Daoy (cell line): ENCODE measurements at regions not wholly inside any gene's neighbourhood (a gene's known extent, or its start where the extent isn't known, plus 50 kb on each side); places are given as distances from the start of the nearest gene placed in this dataset.
"Not testable (repeated sequence)": the region's sequence is repeated elsewhere in the genome, so short reads cannot be mapped to it uniquely, and the experiment has no call there.

Experiments
- DNase-seq: peaks from one replicate; pipeline ENCODE4 v3.0.0-alpha.2; 2015; ENCODE audit warnings: low read depth

GRCh38 chr4:67332627-67333026 lies 212.7 kb downstream of the CENPC start:
- DNase-seq, result peak; percentile 1

- DNase-seq, result no peak
These were observed 216.9 kb downstream of the CENPC start for GRCh38 chr4:67328393-67328792.

- DNase-seq, result no peak
These were observed 217.4 kb downstream of the CENPC start for GRCh38 chr4:67328018-67328278.

GRCh38 chr4:67327245-67328017 lies 217.9 kb downstream of the CENPC start:
- peak; percentile 25 for DNase-seq

GRCh38 chr4:67325791-67326190 lies 219.5 kb downstream of the CENPC start:
- DNase-seq, result no peak

- DNase-seq, result no peak
These were observed 224.7 kb downstream of the CENPC start for GRCh38 chr4:67320645-67321044.

GRCh38 chr4:67319607-67320006 lies 225.7 kb downstream of the CENPC start:
- DNase-seq, result not testable (repeated sequence)

GRCh38 chr4:67300497-67301185 lies 244.7 kb downstream of the CENPC start:
- DNase-seq, result not testable (repeated sequence)

GRCh38 chr4:67292636-67293035 lies 252.7 kb downstream of the CENPC start:
- DNase-seq, result no peak

- no peak for DNase-seq
These were observed 253.3 kb downstream of the CENPC start for GRCh38 chr4:67292045-67292444.

- DNase-seq, result peak; percentile 3
These were observed 253.7 kb downstream of the CENPC start for GRCh38 chr4:67291644-67292043.

GRCh38 chr4:67288964-67289363 lies 256.3 kb downstream of the CENPC start:
- DNase-seq, result peak; percentile 10

GRCh38 chr4:67286724-67287123 lies 258.6 kb downstream of the CENPC start:
- DNase-seq, result no peak

GRCh38 chr4:67282749-67283148 lies 262.6 kb downstream of the CENPC start:
- DNase-seq, result no peak

- no peak for DNase-seq
These were observed 270.0 kb downstream of the CENPC start for GRCh38 chr4:67275179-67275750.

- not testable (repeated sequence) for DNase-seq
These were observed 270.6 kb downstream of the CENPC start for GRCh38 chr4:67274671-67275070.

GRCh38 chr4:67273666-67274065 lies 271.6 kb downstream of the CENPC start:
- DNase-seq, result no peak

GRCh38 chr4:67261971-67262370 lies 283.3 kb downstream of the CENPC start:
- no peak for DNase-seq

- no peak for DNase-seq
These were observed 288.8 kb downstream of the CENPC start for GRCh38 chr4:67256388-67257043.

- DNase-seq, result peak; percentile 0
These were observed 295.0 kb downstream of the CENPC start for GRCh38 chr4:67250131-67250896.

GRCh38 chr4:67236788-67237187 lies 308.5 kb downstream of the CENPC start:
- no peak for DNase-seq

GRCh38 chr4:67236318-67236717 lies 309.0 kb downstream of the CENPC start:
- no peak for DNase-seq
